GM21723 (cell line): ENCODE measurements at regions not wholly inside any gene's neighbourhood (a gene's known extent, or its start where the extent isn't known, plus 50 kb on each side); places are given as distances from the start of the nearest gene placed in this dataset.

Source experiments
- ATAC-seq: cut with Tn5 transposase; IDR thresholded peaks from one replicate; pipeline ENCODE4 v1.9.1; 2021; ENCODE audit warnings: mild to moderate bottlenecking, moderate library complexity; ENCODE audit not compliant: unreplicated experiment

- ATAC-seq, result no peak
These were observed 120.8 kb downstream of the CEBPB start for GRCh38 chr20:50311308-50312001.

DNA sequence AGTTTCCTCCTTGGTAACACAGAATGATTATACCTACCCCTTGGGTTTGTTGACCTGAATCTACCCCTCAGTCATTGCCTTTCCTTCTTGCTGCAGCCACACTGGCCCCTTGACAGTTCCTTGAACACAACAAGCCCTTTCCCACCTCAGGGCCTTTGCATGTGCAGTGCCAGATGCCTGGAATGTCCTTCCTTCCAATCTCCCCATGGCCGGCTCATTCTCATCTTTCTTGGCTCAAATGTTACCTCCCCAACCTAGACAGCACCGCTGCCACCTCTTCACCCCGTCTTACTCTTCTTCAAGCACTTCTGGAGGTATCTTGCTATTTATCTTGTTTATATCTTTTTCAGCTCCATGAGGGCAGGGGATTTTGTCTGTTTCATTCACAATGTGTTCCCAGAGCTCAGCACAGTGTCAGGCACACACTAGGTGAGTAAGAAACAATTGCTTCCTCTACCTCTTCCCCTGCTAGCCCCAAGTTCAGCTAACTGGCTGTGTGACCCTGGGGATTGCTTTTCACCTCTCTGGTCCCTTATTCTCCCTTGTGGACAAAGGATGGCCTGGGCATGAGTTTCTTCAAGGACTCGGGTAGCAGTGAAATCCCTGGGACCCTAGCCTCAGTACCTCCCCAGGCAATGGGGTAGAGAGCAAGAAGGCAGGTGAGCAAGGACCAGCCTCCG lies 121.5 kb downstream of the CEBPB start:
- ATAC-seq, result no peak

- ATAC-seq, result no peak
These were observed 122.3 kb downstream of the CEBPB start for GRCh38 chr20:50312682-50313521.

GRCh38 chr20:50313522-50313820 lies 122.8 kb downstream of the CEBPB start:
- ATAC-seq, result no peak

GRCh38 chr20:50313827-50314677 lies 123.4 kb downstream of the CEBPB start:
- ATAC-seq, result no peak

DNA sequence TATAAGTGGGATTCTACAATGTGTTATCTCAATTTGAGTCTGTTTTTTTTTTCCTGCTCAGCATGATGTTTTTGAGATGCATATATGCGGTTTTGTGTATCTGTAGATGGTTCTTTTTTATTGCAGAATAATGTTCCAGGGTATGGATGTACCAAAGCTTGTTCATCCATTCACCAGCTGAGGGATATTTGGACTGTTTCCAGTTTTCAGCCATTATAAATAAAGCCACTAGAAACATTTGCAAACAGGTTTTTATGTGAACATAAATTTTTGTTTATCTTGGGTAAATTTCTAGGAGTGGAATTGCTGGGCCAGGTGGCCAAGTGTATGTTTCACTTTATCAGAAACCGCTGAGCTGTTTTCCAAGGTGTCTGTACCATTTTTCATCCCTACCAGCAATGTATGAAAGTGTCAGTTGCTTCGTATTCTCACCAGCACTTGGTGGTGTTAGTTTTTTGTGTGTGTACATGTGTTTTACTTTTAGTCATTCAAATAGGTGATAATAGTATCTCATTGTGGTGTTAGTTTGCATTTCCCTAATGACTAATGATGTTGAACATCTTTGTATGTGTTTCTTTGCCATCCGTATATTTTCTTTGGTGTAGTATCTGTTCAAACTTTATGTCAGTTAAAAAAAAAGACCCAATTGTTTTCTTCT lies 124.2 kb downstream of the CEBPB start:
- ATAC-seq, result no peak

DNA sequence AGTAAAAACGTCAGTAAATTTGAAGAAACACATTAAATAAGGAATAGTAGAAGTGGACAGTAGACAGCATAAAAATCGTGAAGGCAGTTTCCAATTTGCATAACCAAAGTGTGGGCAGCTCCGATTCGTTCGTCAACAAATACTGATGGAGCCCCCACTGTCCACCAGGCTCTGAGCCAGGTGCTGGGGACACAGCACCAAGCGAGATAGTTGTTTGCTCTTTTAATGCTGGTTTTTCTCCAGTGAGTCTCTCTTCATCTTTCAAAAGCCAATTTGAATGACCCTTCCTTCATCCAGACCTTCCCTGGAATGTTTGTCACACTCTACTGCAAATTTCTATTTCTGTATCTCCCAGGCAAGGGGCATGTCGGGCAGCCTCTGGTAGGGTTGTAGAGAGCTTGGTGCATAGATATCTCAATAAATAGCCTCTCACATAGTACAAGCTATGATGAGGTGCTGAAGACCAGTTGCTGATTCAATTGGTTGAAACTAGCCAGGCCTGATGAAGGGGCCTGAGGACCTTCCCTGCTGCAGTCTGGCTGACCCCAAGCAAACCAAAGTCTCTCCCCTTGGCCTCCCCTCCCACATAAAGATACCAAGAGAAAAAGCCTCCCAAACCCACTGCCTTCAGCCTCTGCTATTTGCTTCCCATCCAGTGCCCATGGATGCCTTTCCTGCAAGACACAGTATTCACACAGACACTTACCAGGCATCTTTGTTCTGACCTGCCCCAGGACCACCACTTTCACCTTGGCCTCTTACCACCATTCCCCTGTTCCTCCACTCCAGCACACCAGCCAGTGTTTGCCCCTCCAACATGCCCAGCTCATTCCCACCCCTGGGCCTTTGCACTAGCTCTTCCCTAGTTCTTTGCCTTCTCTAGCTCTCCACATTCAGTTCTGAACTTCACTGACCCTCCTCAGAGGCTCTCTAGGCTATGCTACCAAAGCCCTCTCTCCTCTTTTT lies 125.2 kb downstream of the CEBPB start:
- no peak for ATAC-seq

DNA sequence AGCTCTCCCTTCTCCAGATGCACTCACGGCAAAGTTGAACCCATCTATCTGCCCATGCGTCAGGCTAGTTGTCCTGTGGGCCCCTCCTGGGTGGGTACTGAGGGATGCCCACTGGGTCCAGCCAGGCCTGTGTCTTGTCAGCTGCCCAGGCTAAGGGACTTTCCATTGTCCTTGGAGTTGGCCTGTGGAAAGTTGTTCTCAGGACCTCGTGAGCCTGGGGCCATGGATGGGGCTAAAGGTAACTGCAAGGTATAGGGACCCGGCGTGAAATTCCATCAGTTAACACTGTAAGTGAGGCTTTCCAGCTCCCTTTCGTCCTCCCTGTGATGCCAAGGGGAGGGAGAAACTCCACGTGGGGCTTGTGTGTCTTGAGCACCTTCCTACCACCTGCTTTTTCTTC lies 126.5 kb downstream of the CEBPB start:
- no peak for ATAC-seq

GRCh38 chr20:50317609-50318008 lies 127.0 kb downstream of the CEBPB start:
- ATAC-seq, result no peak

DNA sequence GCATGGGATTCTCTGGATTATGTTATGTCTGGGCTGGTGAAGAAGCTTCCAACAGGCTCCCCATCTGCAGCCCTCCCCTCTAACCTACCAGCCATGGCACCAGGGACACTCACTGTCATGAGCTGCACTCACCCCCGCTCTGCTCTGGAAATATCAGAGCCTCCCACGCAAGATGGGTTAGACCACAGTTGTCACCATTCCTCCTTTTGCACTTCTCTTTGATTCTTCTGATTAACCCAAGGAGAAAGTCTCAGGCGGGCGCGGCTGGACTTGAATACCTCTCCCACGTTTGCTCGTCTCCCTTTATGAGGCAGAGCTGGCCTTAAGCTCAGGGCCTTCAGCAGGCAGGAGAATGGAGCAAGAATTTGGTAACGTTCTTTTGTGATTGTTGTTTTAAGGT lies 128.1 kb downstream of the CEBPB start:
- no peak for ATAC-seq

- ATAC-seq, result no peak
These were observed 129.6 kb downstream of the CEBPB start for GRCh38 chr20:50320005-50320900.

DNA sequence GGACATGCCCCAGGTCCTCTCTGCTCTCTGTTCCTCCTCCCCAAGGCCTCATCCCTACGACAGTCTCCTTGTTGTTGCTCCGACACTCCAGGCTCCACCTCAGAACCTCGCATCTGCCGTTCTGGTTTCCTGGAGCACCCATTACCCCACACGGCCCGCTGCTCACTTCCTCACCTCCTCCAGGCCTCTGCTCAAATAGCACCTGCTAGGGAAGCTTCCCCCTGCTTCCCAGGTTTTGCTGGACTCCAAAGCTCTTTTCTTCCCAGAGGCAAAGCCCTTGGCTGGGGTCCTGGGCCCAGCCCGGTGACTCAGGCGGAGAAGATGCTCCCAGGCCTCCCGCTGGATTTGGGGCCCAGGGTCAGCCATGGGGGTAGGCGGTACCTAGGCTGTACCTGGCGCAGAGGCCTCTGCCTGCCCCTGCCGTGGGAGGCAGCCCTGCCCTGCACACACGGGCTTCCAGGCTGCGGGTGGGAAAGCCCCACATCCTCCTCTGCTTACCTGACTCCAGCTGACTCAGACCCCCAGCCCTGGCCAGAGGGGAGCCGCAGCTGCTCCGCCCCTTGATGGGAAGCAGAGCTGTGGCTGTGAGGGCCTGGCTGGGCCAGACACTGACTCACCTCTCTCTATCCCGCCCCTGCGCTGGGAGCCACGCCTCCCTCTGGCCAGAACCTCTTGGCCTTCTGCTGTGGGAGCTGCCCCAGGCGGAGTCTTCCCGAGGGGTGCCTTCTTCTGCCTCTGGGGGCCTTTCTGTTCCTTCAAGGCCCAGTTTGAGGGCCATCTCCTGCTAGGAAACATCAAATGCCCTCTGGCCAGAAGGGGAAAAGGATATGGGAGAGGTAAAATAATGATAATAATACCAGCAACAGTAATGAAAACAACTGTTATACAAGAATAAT lies 130.5 kb downstream of the CEBPB start:
- ATAC-seq, result no peak

- no peak for ATAC-seq
These were observed 131.3 kb downstream of the CEBPB start for GRCh38 chr20:50321797-50322480.

- ATAC-seq, result no peak
These were observed 132.1 kb downstream of the CEBPB start for GRCh38 chr20:50322703-50323131.

- ATAC-seq, result no peak
These were observed 132.6 kb downstream of the CEBPB start for GRCh38 chr20:50323209-50323608.
